Heart left ventricle (tissue), 16 donors: ENCODE measurements at regions not wholly inside any gene's neighbourhood (a gene's known extent, or its start where the extent isn't known, plus 50 kb on each side); places are given as distances from the start of the nearest gene placed in this dataset.
"Not testable (repeated sequence)": the region's sequence is repeated elsewhere in the genome, so short reads cannot be mapped to it uniquely, and the experiment has no call there.

Experiments used
- ATAC-seq, 4 donors: fragments of 200-7000 bp; cut with Tn5 transposase; one replicate each; pipeline ENCODE4 v1.9.1; 2020 to 2022; ENCODE audit warnings: moderate library complexity in 4 of 4, mild to moderate bottlenecking in 3 of 4, moderate number of reproducible peaks in 1 of 4
- DNase-seq, 5 donors: peaks; one replicate each; pipeline ENCODE4 v3.0.0-alpha.2; 2020
- H3K27ac ChIP-seq, 12 donors: fragments of 200-600 bp; sonication (generic) in 4 of 12; one replicate each; pipeline versions ENCODE4 v1.5.0 to v1.8.0; 2016 to 2022; ENCODE audit warnings: mild to moderate bottlenecking in 2 of 12
- H3K27me3 ChIP-seq, 9 donors: fragments of 200-600 bp; sonication (generic) in 2 of 9; one replicate each; pipeline versions ENCODE4 v1.5.1 to v1.8.0; 2016 to 2022; ENCODE audit warnings: mild to moderate bottlenecking in 3 of 9
- H3K36me3 ChIP-seq, 9 donors: fragments of 200-600 bp; sonication (generic) in 2 of 9; one replicate each; pipeline versions ENCODE4 v1.5.0 to v1.8.0; 2018 to 2022; ENCODE audit warnings: mild to moderate bottlenecking in 2 of 9
- H3K4me1 ChIP-seq, 12 donors: fragments of 200-600 bp; sonication (generic) in 4 of 12; one replicate each; pipeline versions ENCODE4 v1.5.0 to v1.8.0; 2016 to 2022; ENCODE audit warnings: mild to moderate bottlenecking in 3 of 12
- H3K4me3 ChIP-seq, 12 donors: fragments of 200-600 bp; sonication (generic) in 4 of 12; one replicate each; pipeline versions ENCODE4 v1.5.0 to v1.8.0; 2017 to 2022; ENCODE audit warnings: mild to moderate bottlenecking in 9 of 12, moderate library complexity in 4 of 12
- H3K9me3 ChIP-seq, 12 donors: fragments of 200-600 bp; sonication (generic) in 4 of 12; one replicate each; pipeline versions ENCODE4 v1.5.0 to v1.8.0; 2016 to 2022; ENCODE audit warnings: mild to moderate bottlenecking in 1 of 12
- POLR2A ChIP-seq, 2 donors: fragments of 450-650 bp; IDR thresholded peaks; one replicate each; pipeline ENCODE4 v1.6.1; 2017; ENCODE audit warnings: antibody characterized with exemption in 2 of 2, mild to moderate bottlenecking in 2 of 2, moderate library complexity in 2 of 2
- WGBS, 4 donors: extraction: QIAGEN DNeasy Blood & Tissue Kit in 2 of 4; methylation state at CpG; one replicate each; pipeline versions ENCODE4 v1.1.5 to v1.1.7; 2013 to 2018; 5-methylcytosine and 5-hydroxymethylcytosine counted together
- intact Hi-C, 10 donors: fragments of 100-400 bp; cut with DNase I; formaldehyde crosslinking; loops; one replicate each; pipeline versions ENCODE4 v1.11.1 to v1.14.2; 2022
- TF ChIP-seq, protein P1 (sequence below), 12 donors: fragments of 200-600 bp; sonication (generic) in 4 of 12; IDR thresholded peaks; one replicate each; pipeline versions ENCODE4 v1.5.0 to v1.8.0; 2018 to 2022; ENCODE audit warnings: antibody characterized with exemption in 12 of 12, mild to moderate bottlenecking in 5 of 12
- donor health status: ischemic (EF 13 %, LVEDD 7.1; RV severe dilation, severe dysfunction).
- donor health status: healthy with polysubstance abuse.
- donor health status: DM: no; HTN: yes; CAD: no.
- donor health status: DM: no; HTN: no; CAD: no.
- donor health status: ischemic (EF 25% LVEDD 6.9; RV normal size, moderate dysfunction).
- donor health status: ischemic (EF 25% LVEDD 5.7; RV mildly dilated, moderate dysfunction).
- donor health status: healthy.
- donor health status: DM: yes; HTN: yes; CAD: no.
- donor health status: ischemic (EF 35%, LVEDD 5.7; RV mildly dilated, moderate dysfunction).
- donor health status: nonischemic (EF 11% LVEDD 7.7; RV severe dilation, severe dysfunction).
- donor health status: DM: yes; HTN: yes; CAD: no.
- donor health status: PGD.
- donor health status: ischemic (EF 29% LVEDD 5.4; RV normal size, mild dysfunction).
- donor health status: nonischemic (EF 23%, LVEDD 6.1; RV moderate dilation, normal function).

DNA sequence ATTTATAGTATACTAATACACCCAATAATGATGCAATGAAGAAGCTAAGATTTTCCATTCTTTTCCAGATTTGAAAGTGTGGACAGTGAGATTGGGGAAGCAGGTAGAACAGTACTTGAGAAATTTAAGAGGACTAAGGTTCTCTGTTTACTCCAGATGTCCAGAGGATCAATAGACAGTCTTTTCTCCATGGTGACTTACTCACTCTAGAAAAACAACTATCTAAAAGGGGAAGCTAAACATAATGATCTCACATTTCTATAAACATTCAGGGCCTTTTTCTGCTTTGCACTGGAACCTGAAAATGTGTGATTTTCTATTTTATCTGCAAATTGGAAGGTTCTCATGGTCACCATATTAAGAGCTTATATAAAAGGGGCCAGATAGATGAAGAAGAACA, 93.9 kb upstream of the ZBTB18 start:
- no peak for DNase-seq
- no peaks in the 10 kb centered on the region for H3K9me3 ChIP-seq
- TF ChIP-seq, protein P1, sequence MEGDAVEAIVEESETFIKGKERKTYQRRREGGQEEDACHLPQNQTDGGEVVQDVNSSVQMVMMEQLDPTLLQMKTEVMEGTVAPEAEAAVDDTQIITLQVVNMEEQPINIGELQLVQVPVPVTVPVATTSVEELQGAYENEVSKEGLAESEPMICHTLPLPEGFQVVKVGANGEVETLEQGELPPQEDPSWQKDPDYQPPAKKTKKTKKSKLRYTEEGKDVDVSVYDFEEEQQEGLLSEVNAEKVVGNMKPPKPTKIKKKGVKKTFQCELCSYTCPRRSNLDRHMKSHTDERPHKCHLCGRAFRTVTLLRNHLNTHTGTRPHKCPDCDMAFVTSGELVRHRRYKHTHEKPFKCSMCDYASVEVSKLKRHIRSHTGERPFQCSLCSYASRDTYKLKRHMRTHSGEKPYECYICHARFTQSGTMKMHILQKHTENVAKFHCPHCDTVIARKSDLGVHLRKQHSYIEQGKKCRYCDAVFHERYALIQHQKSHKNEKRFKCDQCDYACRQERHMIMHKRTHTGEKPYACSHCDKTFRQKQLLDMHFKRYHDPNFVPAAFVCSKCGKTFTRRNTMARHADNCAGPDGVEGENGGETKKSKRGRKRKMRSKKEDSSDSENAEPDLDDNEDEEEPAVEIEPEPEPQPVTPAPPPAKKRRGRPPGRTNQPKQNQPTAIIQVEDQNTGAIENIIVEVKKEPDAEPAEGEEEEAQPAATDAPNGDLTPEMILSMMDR (IDR thresholded peaks at IDR 0.05) = no peak
- no peak for TF ChIP-seq POLR2A (IDR thresholded peaks at IDR 0.05)
- intact Hi-C loops = no loop called here
- ATAC-seq = no peak
- H3K4me1 ChIP-seq = no peaks in the 10 kb centered on the region
- H3K27me3 ChIP-seq = peaks cover 0 to 20% (median 0%) of the 10 kb centered on the region in 9 donors
- no peak overlapping the region for H3K4me3 ChIP-seq
- H3K36me3 ChIP-seq = no peaks in the 10 kb centered on the region
- no peak overlapping the region for H3K27ac ChIP-seq

DNA sequence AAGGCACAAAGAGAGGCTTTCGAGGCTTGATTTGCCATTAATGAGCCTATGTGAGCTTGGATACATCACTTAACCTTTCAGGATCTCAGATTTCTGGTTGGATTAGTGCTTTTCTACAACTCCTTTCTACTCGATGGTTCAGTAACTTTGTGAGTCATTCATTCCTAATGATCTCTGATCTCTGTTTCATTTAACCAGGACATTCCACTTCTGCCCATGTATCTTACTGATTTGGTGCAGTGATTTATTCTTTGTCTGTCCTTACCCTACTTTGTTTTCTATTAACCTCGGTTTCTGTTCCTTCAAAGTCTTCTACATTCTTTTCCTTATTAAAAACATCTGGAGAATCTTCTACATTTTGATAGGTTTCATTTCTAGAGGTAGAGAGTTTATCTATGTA, 94.6 kb upstream of the ZBTB18 start:
- no peaks in the 10 kb centered on the region for H3K4me1 ChIP-seq

DNA sequence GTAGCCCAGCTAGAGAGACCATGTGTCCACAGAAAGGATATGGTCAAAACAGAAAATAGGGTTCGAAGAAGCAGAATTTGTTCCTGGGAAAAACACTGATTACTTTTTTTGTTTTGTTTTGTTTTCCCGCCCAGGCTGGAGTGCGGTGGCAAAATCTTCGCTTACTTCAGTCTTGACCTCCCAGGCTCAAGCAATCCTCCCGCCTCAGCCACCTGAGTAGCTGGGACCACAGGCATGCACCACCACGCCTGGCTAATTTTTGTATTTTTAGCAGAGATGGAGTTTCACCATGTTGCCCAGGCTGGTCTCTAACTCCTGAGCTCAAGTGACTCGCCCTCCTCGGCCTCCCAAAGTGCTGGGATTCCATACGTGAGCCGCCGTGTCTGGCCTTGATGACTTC, 99.9 kb upstream of the ZBTB18 start:
- H3K4me3 ChIP-seq, H3K9me3 ChIP-seq, H3K36me3 ChIP-seq, intact Hi-C loops, H3K27ac ChIP-seq, ATAC-seq, DNase-seq, H3K27me3 ChIP-seq, H3K4me1 ChIP-seq: not testable (repeated sequence)
- 88 to 93% (median 90%) methylated on average over 11 of the region's 11 CpGs for WGBS, 4 donors

More for the DNA sequence above, 94.6 kb upstream of the ZBTB18 start:
- ATAC-seq (no peak), DNase-seq (no peak)
- H3K4me3 ChIP-seq = no peak overlapping the region
- intact Hi-C loops = no loop called here
- TF ChIP-seq, protein P1 (IDR thresholded peaks at IDR 0.05) = no peak
- TF ChIP-seq POLR2A (IDR thresholded peaks at IDR 0.05) = no peak
- WGBS, 4 donors = 82 to 87% (median 86%) methylated on average over 3 of the region's 3 CpGs
- no peaks in the 10 kb centered on the region for H3K36me3 ChIP-seq
- H3K9me3 ChIP-seq = no peaks in the 10 kb centered on the region
- H3K27ac ChIP-seq = no peak overlapping the region
- H3K27me3 ChIP-seq = peaks cover 0 to 20% (median 0%) of the 10 kb centered on the region in 9 donors

DNA sequence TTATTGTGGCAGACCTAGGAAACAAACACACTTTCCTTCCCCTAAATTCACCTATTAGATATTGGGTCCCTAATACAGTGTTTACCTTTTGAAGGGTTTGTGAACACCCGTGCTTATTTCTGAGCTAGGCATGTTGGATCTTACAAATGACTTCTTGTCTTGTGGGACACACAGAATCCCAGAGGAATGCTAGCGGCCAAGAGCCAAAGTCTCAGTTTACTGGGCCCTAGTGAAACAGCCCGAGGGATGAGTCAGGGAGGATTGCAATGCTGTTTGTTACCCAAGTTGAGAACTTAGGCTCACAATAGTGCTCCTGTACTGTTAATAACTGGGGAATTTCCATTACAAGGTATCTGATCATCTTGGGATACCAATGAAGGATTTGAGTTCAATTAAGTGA, 100.1 kb upstream of the AKT3 start:
- H3K4me1 ChIP-seq = peaks cover 0 to 3% (median 0%) of the 10 kb centered on the region in 12 donors
- TF ChIP-seq, protein P1 (IDR thresholded peaks at IDR 0.05) = no peak
- no peak for TF ChIP-seq POLR2A (IDR thresholded peaks at IDR 0.05)
- H3K36me3 ChIP-seq = no peaks in the 10 kb centered on the region
- DNase-seq = no peak
- 69 to 81% (median 72%) methylated on average over 3 of the region's 3 CpGs for WGBS, 4 donors
- no peak overlapping the region for H3K4me3 ChIP-seq
- ATAC-seq = no peak
- no peak overlapping the region for H3K27ac ChIP-seq
- intact Hi-C loops = no loop called here
- H3K27me3 ChIP-seq = no peaks in the 10 kb centered on the region
- H3K9me3 ChIP-seq = no peaks in the 10 kb centered on the region

DNA sequence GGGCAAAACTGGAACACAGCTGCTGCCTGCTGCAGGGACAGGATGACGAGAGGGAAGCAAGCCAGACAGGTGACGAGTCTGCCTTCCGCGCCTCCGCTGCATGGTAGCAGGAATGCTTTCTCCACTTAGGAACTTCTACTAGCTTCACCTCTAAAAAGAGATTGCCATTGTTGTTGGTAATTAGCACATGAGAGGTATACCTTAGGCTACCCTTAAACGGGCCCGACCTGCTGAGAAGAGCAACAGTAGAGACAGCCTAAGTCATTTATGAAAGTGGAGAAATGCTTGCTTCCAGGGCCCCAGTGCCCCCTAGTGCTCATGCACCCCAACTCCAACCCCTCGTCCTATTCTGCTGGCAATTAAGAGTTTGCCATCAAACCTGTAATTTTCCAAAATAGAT, 96.9 kb upstream of the AKT3 start:
- H3K4me1 ChIP-seq = peaks cover 0 to 3% (median 0%) of the 10 kb centered on the region in 12 donors
- intact Hi-C loops = loop anchor here in 2 of 10 donors (2.0 to 10.0 kb wide), 3 partner anchors 326 to 602 kb away; no protein-coding TSS in a partner anchor
- DNase-seq = no peak
- H3K4me3 ChIP-seq = no peak overlapping the region
- no peaks in the 10 kb centered on the region for H3K27me3 ChIP-seq
- H3K36me3 ChIP-seq = no peaks in the 10 kb centered on the region
- ATAC-seq = peak in 2 of 4 donors; percentile 45 to 55
- TF ChIP-seq, protein P1 (IDR thresholded peaks at IDR 0.05) = peak in 11 of 12 donors; percentile 22 to 55 (median 41)
- no peak for TF ChIP-seq POLR2A (IDR thresholded peaks at IDR 0.05)
- H3K9me3 ChIP-seq = no peaks in the 10 kb centered on the region
- WGBS, 4 donors = 45 to 67% (median 51%) methylated on average over 8 of the region's 8 CpGs
- no peak overlapping the region for H3K27ac ChIP-seq
